GM18519 (cell line): ENCODE measurements at regions not wholly inside any gene's neighbourhood (a gene's known extent, or its start where the extent isn't known, plus 50 kb on each side); places are given as distances from the start of the nearest gene placed in this dataset.
"Not testable (repeated sequence)": the region's sequence is repeated elsewhere in the genome, so short reads cannot be mapped to it uniquely, and the experiment has no call there.

ENCODE experiments used
- ATAC-seq: cut with Tn5 transposase; IDR thresholded peaks from one replicate; pipeline ENCODE4 v1.9.1; 2021; ENCODE audit warnings: mild to moderate bottlenecking, moderate library complexity; ENCODE audit not compliant: unreplicated experiment, low FRiP score

DNA sequence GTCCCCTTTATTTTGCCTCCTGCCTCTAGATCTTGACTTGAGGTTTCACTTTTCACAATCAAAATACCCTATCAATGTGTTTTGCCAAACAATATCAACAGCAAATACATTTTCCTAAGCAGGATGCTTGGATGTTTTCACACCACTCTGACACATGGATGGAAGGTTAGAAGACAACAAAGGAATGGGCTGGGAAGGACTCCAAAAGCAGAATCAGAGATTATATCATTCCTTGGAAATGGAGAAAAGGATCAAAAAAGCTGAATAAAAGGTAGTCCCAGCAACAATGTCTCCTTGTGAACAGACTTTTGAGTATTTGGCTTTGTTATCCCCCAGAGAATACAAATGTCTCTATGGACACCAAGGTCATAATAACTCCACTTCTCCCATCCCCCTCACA is 170.8 kb downstream of the ETAA1 start:
- no peak for ATAC-seq

GRCh38 chr2:67570611-67571010 is 173.5 kb downstream of the ETAA1 start:
- ATAC-seq, result no peak

- no peak for ATAC-seq
Observed at GRCh38 chr2:67571785-67572718, 174.9 kb downstream of the ETAA1 start.

- no peak for ATAC-seq
Observed at GRCh38 chr2:67572721-67573435, 175.7 kb downstream of the ETAA1 start.

GRCh38 chr2:67574230-67574629 is 177.1 kb downstream of the ETAA1 start:
- no peak for ATAC-seq

GRCh38 chr2:67576226-67576625 is 179.1 kb downstream of the ETAA1 start:
- no peak for ATAC-seq

GRCh38 chr2:67576991-67577390 is 179.9 kb downstream of the ETAA1 start:
- ATAC-seq, result no peak

GRCh38 chr2:67579216-67579615 is 182.1 kb downstream of the ETAA1 start:
- no peak for ATAC-seq

DNA sequence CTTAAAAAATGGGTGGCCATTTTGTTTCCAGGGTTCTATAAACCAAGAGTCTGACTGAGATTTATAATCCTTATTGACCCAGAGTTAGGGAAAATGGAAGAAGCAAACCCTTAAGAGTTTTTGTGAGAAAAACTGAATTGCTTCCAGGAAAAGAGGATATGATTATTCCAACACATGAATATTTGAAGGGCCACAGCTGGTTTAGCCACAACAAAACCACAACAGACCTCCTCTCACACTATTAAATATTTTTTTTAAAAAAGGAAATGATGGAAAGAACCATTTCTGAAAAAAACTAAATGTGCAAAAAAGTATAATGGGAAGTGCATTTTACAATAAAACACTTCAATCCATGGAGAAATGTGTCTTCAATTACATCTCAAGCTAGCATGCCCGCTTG is 182.7 kb downstream of the ETAA1 start:
- no peak for ATAC-seq

DNA sequence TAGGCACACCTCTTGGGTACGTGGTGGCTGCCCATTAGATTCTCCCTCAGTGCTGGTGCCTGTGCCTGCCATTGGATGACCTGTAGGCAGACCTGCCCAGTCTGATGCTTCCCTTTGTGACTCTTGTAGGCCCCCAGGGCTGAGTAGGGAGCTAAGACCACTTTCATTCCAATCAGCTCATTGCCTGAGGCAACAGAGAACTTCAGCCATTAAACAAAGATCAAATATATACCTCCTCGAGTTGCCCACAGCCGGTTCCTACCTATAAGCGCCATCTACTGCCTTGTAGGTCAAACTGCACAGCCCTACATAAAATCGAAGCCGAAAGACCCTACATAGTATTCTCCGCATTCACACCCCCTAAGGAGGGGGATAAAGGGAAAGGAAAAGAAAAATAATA is 184.6 kb downstream of the ETAA1 start:
- no peak for ATAC-seq

DNA sequence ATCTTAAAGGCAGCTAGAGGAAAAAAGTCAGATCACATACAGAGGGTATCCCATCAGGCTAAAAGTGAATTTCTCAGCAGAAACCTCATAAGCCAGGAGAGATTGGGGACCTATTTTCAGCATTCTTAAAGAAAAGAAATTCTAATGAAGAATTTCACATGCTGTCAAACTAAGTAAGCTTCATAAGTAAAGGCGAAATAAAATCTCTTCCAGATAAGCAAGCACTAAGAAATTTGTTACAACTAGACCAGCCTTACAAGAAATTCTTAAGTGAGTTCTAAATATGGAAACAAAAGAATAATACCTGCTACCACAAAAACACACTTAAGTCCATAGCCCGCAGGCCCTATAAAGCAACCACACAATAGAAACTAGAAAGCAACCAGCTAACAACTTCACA is 186.1 kb downstream of the ETAA1 start:
- ATAC-seq, result no peak

DNA sequence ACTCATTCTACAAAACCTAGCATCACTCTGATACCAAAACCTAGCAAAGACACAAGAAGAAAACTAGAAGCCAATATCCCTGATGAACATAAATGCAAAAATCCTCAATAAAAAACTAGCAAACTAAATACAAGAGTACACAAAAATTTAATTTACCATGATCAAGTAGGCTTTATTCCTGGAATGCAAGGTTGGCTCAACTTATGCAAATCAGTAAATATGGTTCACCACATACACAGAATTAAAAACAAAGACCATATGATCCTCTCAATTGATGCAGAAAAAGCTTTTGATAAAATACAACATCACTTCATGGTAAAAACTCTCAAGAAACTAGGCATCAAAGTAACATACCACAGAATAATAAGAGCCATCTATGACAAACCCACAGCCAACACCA is 188.3 kb downstream of the ETAA1 start:
- ATAC-seq, result no peak

DNA sequence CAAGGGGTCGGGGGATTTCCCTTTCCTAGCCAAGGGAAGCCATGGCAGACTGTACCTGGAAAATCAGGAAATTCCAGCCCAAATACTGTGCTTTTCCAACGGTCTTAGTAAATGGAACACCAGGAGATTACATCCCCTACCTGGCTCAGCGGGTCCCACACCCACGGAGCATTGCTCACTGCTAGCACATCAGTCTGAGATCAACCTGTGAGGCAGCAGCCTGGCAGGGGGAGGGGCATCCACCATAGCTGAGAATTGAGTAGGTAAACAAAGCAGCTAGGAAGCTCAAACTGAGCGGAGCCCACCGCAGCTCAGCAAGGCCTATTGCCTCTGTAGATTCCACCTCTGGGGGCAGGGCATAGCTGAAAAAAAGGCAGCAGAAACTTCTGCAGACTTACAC is 192.0 kb downstream of the ETAA1 start:
- not testable (repeated sequence) for ATAC-seq

GRCh38 chr2:67594522-67594921 is 197.4 kb downstream of the ETAA1 start:
- ATAC-seq, result not testable (repeated sequence)

DNA sequence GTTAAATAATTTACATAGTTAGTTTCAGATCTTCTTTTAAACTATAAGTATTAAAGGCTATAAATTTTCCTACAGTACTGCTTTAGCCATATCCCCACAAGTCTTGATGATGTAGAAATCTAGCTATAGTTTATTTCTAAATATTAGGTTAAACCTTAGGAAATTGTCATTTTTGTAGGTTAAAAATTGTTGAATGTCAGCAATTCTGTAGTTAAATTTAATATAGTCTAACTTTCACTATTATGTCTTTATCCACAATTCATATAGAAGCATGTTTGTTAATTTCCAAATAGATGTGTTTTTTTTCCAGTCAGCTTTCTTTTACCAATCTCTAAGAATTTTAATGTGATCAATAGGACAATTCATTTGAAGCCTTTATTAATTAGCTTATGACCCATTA is 199.7 kb downstream of the ETAA1 start:
- ATAC-seq, result no peak

DNA sequence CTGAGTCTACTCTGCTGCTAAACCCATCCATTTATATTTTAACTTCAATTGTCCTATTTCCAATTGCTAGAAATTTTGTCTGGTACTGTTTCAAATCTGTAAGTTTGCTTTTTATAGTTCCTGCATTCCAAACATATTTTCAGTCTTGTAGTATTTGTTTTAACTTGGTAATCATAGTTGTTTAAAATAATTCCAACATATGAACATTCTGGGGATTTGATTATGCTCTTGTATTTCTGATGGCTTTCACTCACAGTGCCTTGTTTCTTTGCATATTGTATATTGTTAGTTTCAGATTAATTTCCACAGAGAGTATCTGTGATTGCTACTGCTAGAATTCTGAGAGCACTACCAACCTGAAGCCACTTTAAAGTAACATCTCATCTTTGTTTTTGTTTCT is 202.4 kb downstream of the ETAA1 start:
- no peak for ATAC-seq

DNA sequence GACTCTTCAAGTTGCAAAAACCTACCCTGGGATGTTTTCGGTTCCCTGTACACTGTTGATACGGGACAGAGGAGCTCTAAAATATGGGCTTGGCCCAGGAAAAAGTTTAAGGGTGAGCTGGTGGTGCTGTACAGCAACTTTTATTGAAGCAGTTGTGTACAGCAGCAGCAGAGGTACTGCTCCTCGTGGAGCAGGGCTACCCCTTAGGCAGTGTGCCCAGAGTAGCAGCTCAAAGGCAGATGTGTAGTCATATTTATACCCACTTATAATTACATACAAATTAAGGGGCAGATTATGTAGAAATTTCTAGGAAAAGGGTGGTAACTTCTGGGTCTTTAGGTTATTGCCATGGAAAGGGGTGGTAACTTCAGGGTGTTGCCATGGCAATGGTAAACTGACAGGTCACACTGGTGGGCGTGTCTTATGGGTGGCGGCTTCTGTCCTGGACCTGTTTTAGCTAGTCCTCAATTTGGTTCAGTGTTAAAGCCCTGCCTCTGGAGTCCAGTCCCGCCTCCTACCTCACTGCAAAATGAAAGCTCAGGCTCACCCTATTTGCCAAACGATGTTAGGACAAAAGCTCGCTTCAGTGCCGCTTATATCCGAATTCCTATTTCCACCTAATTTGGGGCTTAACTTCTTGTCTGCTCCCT is 203.2 kb downstream of the ETAA1 start:
- ATAC-seq, result no peak

DNA sequence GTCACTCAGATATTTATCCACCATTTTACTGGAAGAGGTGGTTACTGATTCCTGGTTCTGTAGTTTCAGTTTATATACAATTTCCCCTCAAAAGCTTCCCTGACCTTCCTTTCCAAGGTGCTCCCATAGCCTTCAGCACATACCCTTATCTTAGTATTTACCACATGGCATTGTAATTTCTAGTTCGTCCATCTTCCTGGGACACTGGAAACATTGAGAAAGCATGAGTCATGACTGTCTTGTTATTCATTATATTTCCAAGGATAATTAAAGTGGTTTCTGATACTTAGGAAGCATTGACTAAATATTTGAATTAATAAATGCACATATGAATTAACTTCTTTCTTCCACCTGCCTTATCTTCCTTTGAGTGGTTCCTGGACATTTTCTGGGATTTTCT is 203.8 kb downstream of the ETAA1 start:
- ATAC-seq, result no peak

GRCh38 chr2:67604360-67604759 is 207.2 kb downstream of the ETAA1 start:
- ATAC-seq, result no peak

GRCh38 chr2:67612576-67613042 is 215.5 kb downstream of the ETAA1 start:
- no peak for ATAC-seq

DNA sequence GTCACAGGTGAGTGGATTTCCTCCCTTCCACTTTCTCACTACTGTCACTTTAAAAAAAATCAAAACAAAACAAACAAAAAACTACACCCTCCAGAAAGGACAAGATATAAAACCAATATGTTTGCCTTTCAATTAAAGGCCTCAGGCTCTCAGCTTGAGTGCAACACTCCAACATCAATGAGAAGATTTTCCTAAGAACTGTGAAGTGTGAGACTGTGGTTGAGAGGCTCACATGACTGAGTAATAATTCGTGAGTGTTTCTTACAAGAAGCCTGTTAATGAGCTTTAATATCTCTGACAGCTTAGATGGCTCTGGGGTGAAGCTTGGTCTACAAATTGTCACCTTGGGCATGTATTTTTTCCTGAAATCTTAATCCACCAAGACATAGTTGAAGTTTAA is 216.1 kb downstream of the ETAA1 start:
- no peak for ATAC-seq
